HG02884 (cell line): ENCODE measurements at regions not wholly inside any gene's neighbourhood (a gene's known extent, or its start where the extent isn't known, plus 50 kb on each side); places are given as distances from the start of the nearest gene placed in this dataset.

Experiments used
- ATAC-seq: cut with Tn5 transposase; IDR thresholded peaks from one replicate; pipeline ENCODE4 v1.9.1; 2021; ENCODE audit warnings: mild to moderate bottlenecking, moderate library complexity; ENCODE audit not compliant: unreplicated experiment

DNA sequence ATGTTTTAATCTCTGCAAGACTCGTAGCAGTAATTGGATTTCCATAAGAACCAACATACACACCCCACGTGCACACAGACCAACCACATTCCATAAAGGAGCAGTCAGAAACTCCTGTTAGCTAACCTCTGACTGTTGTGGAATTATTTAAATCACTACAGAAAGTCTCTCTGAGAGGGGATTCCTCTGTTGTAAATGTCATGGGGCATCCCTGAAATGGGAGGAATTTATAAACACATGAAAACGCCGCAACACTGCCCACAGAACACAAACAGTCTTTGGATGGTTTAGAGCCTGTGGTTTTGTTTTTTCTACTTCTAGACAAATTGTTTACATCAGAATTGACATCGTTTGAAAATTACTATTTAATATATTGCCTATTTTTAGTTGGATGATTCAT is 740.1 kb upstream of the GRM7 start:
- ATAC-seq: no peak

DNA sequence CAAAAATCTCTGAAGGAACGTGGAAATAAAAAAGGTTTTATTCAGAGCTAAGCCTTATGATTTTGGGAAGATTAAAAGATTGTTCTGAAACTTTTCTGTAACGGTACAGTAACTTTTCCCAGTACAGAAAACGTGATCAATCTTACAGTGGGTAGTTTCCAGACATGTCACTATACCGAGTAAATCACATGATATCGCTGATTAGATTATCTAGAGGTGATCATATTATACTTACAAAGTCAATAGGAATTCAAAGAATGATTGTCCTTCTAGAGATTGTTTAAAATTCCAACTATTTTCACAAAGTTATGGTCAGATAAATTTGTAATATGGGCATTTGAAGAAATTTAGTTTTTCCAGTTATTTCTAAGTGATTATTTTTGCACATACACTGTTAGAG is 736.0 kb upstream of the GRM7 start:
- ATAC-seq: no peak

- ATAC-seq: no peak
Measured at GRCh38 chr3:6125520-6125919, 735.4 kb upstream of the GRM7 start.

- ATAC-seq: no peak
Measured at GRCh38 chr3:6132684-6133432, 728.1 kb upstream of the GRM7 start.

DNA sequence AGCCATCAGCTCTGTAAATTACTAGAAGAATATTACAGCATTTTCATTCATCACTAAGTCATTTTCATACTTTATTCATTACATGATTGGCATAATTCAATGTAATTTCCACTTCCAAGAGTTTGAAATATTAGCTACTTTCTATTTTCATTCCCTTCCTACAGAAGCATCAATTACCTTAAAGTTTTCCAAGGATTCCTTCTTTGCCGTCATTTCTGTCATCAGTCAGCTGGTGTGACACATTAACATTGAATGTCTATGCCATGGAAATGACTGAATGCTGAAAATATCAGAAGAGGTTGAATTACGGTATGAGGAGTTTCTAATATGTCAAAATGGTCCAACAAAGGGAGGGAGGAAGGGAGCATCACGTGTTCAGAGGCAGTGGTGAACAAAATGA is 718.2 kb upstream of the GRM7 start:
- no peak for ATAC-seq

DNA sequence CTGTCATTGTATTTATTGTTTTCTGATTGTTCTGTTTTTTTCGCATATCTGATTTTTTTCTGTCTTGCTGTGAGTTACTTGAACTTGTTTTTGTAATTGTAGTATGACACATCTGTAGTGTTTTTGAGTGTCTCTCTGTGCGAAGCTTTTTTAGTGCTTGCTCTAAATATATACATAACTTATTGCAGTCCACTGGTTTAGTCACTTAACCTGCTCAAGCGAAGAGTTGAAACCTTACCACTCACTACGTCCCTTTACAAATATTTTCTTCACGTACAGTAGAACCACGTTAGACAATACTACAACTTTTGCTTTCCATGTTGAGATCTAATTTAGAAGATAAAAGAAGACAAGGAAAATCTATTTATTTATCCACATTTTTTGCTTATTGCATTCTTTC is 713.0 kb upstream of the GRM7 start:
- ATAC-seq: no peak

DNA sequence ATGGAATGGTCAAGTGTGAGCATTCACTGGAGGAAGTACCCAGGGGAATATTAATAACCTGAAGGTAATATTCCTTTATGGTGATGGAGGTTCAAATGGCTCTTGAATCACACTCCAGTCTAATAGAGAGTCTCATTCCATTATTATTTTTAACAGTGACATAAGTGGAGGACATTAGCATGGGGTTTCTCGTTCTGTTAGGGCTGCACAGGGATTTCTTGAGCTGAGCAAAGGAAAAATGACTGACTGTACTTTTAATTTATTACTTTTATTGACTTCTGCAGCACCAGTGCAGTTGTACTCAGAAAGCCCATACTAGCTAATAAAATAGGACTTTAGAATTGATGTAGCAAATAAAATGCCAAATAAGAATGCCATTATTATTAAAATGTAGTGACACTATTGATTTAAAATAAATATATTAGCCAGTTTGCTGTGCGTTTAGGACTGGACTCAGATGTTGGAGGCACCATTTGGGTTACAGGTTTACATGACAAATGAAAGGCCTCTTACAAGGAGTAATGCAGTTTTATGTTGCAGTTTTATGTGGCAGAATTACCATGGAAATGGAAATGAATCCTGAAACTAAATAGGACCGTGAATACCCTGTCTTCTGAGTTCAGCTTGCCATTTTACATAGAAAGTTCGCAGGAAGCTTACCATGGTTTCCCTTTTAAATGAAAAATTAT is 705.1 kb upstream of the GRM7 start:
- no peak for ATAC-seq

GRCh38 chr3:6165951-6166350 is 695.0 kb upstream of the GRM7 start:
- ATAC-seq: no peak

GRCh38 chr3:6168256-6168655 is 692.7 kb upstream of the GRM7 start:
- no peak for ATAC-seq

GRCh38 chr3:6172871-6173642 is 687.9 kb upstream of the GRM7 start:
- ATAC-seq: no peak

DNA sequence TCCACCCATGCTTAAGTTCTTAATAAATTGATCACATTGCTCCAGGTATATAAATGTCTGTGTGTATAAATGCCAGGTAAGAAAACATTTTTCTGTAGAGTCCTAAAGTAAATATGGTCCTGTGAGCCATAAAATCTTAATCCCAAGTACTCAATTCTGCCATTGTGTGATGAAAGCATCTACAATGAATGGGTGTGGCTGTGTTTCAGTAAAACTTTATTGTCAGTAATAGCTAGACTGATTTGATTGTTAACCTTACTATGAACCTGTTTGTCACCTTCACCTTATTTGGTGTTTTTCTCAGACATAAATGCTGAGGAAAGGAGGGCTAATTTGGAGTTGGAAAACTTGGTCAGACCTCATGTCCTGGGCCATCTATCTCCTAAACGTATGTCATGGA is 683.5 kb upstream of the GRM7 start:
- ATAC-seq: no peak

- ATAC-seq: no peak
Measured at GRCh38 chr3:6179761-6180160, 681.2 kb upstream of the GRM7 start.

DNA sequence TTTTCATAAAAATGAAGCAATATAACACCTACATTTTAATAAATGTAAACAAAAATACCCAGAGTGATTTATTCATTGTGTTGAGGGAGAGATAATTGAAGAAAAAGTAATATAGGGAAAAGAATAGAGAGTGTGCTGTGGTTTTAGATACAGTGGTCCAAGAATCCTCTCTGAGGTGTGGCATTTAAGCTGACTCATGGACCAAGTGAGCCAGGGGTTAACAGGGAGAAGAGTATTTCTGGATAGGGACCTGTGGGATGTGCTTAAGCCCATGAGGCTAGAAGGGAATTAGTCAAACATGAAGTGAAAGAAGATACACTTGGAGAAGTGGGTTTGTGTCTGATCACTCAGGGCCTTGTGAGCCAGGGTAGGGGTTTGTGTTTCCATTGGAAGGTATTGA is 680.7 kb upstream of the GRM7 start:
- no peak for ATAC-seq

DNA sequence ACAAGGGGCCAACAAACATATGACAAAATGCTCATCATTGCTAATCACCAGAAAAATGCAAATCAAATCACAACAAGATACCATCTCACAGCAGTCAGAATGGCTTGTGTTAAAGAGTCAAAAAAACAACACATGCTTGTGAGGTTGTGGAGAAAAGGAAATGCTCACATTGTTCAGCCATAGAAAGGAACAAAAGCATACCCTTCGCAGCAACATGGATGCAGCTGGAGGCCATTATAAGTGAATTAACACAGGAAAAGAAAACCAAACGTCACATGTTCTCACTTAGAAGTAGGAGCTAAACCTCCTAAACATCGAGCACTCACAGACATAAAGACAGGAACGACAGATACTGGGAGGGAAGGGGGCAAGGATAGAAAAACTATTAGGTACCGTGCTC is 678.4 kb upstream of the GRM7 start:
- ATAC-seq: no peak

- ATAC-seq: no peak
Measured at GRCh38 chr3:6182909-6183308, 678.0 kb upstream of the GRM7 start.

GRCh38 chr3:6189384-6189783 is 671.5 kb upstream of the GRM7 start:
- ATAC-seq: no peak

GRCh38 chr3:6204891-6205290 is 656.0 kb upstream of the GRM7 start:
- no peak for ATAC-seq

DNA sequence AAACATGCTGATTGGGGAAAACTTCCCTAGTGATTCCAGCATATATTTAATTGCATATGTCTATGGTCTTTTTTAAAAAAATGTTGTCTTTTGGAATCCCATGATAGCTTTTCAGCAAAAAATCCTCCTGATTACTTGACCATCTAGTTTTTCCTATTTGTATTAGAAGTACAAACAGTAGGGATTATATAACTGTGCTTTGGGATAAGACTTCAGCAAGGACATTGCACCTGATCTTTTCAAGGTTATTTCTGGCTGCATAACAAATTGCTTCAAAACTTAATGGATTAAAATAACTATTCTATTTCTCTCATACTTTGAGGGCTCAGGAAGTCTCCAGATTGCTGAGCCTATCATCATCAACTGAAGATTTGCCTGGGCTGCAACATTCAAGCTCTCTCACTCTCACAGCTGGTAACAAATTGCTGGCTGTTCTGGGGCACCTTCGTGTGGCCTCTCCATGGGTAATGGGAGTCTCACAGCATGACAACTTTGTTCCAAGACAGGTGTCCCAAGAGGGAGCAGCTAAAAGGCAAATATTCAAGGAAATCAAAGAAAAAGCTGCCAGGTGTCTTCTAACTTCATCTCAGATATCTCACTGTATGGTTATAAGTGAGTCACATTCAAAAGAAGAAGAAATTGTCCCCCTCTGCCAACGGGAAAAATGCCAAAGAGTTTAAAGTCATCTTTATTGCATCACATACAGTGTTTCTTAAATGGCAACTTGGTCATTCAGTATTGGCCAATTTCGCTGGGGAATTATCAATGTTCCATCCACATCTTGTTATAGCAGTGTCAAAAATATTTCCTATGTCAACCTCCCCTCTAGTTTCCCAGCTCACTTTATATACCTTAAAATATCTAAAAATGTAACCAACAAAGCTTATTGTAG is 644.5 kb upstream of the GRM7 start:
- no peak for ATAC-seq

DNA sequence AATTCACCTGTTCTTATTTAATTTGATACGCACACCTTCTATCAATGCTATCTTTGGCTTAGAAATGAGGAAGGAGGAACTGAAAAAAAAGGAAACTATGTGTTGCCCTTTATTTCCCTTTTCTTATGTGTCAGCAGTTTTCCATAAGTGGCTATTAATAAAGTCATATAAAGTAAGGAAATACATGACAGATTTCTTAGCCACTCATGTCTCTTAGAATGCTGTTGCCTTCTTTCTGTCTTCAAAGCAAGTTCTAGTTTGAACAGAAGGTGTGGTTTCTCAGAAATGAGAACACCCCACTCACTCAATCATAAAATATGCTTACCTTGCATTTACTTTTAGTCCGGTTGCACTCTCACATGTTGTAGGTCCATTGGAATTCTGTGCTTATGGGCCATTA is 640.5 kb upstream of the GRM7 start:
- no peak for ATAC-seq

DNA sequence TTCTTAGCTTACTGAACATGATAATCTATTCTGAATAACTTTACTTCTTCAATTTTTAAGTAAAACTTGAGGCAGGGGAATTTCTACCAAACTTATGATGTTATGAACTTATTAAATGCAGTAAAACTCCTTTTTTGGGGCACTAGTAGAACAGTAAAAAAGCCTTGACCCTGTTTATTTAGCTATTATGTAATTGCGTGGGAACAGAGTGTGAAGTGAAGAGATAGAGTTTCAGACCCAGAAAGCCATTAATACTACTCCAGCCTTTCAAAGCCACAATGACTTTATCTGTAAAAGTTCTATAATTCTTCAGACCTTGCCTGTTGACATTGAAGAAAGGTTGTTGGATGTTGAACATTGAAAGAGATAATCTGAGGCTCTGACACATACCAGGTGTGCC is 638.8 kb upstream of the GRM7 start:
- no peak for ATAC-seq

DNA sequence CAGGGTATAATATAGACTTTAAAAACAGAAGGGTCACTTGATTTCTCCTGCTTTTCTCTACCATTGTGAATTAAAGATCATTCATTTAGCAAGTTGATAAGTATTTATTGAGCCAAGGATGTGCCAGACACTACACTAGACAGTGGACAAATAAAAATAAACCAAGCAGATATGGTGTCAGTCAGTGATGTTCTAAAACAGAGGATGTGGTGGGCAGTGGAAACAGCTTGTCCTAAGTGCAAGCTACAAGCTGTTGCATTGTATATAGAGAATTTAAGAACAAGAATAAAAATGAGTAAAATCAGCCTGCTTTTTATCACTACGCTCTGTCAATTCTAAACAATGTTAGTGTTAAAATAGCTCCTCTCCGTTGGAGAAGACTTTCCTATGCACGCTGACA is 637.3 kb upstream of the GRM7 start:
- ATAC-seq: no peak
